T-helper 1 cell treated with Interleukin-12 subunit alpha and Interleukin-12 subunit beta and Interleukin-4 antibody, amounts not matched to agents 30 ng/mL and 1 ng/mL, for 36 hours (primary cell): ENCODE measurements at regions not wholly inside any gene's neighbourhood (a gene's known extent, or its start where the extent isn't known, plus 50 kb on each side); places are given as distances from the start of the nearest gene placed in this dataset.
"Not testable (repeated sequence)": the region's sequence is repeated elsewhere in the genome, so short reads cannot be mapped to it uniquely, and the experiment has no call there.

Source experiments
- intact Hi-C: fragments of 100-400 bp; cut with micrococcal nuclease; formaldehyde crosslinking; loops from one replicate; pipeline ENCODE4 v1.15.1; 2024

DNA sequence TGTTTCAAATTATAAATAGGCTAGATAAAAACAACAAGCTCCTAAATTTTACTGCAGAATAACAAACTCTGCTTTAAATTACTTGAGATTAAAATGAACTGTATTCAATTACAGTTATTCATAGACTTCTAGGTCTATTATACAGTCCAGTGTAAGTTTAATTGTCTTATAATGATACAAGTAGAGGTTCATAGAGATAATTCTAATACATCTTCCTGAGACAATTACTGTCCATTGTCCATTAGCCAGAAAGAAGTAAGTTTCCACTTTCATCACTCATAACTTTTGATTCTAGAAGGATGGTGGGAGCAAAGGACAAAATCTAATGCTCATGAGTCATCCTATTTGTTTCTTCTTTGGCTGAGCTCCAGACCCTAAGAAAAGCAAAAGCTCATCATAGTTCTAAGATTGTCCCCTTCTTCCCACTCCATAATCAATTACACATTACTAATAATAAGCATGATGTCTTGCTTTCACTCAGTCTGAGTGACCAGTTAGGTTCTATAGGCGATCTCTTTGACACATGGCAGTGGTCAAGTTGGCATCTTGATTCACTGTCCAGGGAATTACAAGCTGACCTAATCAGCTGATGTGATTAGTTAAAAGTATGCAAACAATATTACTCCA, 502.5 kb upstream of the IZUMO3 start:
- intact Hi-C loops: no loop called here

DNA sequence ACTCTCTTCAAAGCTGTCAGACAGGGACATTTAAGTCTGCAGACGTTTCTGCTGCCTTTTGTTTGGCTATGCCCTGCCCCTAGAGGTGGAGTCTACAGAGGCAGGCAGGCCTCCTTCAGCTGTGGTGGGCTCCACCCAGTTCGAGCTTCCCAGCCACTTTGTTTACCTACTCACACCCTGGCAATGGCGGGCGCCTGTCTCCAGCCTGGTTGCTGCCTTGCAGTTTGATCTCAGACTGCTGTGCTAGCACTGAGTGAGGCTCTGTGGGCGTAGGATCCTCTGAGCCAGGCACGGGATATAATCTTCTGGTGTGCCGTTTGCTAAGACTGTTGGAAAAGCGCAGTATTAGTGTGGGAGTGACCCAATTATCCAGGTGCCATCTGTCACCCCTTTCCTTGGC, 499.8 kb upstream of the IZUMO3 start:
- intact Hi-C loops: not testable (repeated sequence)

DNA sequence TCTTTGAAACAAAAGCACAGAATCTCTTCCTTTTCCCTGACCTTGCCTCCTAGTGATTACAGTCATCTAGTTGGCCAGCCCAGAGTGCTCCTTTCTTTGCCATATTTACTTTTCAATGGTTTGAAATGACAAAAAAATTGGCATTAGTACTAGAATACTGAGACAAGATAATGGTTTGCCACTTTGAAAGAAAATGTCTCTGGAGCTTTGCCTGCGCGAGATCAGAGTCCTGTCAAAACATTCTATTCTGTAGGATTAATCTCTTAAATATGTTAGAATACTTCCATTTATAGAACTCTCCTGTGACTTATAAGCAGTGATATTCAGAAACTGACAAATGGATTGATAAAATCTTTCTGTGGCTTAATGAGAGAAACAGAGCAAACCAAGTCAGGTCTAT, 484.0 kb upstream of the IZUMO3 start:
- intact Hi-C loops: no loop called here

DNA sequence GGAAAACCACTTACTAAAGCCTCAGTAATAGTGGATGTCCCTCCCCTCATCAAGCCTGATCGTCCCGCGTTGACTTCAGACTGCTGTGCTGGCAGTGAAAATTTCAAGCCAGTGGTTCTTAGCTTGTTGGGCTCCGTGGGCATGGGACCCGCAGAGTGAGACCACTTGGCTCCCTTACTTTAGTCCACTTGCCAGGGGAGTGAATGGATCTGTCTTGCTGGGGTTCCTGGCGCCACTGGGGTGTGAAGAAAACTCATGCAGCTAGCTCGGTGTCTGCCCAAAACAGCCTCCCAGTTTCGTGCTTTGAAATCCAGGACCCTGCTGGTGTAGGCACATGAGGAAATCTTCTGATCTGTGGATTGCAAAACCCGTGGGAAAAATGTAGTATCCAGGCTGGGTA, 480.0 kb upstream of the IZUMO3 start:
- intact Hi-C loops: no loop called here

DNA sequence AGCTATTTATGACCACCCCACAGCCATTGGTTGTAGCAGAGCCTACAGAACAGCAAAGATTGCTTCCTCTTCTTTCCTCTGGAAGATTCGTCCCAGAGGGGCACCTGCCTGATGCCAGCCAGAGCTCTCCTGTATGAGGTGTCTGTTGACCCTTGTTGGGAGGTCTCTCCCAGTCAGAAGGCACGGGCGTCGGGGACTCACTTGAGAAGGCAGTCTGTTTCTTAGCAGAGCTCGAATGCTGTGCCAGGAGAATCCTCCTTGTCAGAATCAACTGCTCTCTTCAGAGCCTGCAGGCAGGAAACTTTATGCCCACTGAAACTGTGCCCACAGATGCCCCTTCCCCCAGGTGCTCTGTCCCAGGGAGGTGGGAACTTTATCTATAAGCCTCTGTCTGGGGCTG, 479.5 kb upstream of the IZUMO3 start:
- intact Hi-C loops: no loop called here

DNA sequence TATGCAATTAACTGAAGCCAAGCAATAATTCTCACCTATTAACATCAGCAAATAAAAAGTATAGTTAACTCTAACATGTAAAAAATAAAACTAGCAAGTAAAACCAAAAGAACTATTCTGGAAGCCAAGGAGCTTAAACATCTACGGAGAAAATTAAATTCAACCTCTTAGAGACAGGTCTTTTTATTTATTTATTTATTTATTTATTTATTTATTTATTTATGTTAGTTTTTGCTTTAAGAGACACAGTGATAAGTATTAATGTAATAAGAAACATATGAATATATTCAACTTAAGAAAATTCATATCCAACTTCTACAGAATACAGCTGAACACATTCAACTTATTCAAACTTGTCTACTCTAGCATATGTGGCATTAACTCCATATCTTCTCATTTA, 472.1 kb upstream of the IZUMO3 start:
- intact Hi-C loops: no loop called here

DNA sequence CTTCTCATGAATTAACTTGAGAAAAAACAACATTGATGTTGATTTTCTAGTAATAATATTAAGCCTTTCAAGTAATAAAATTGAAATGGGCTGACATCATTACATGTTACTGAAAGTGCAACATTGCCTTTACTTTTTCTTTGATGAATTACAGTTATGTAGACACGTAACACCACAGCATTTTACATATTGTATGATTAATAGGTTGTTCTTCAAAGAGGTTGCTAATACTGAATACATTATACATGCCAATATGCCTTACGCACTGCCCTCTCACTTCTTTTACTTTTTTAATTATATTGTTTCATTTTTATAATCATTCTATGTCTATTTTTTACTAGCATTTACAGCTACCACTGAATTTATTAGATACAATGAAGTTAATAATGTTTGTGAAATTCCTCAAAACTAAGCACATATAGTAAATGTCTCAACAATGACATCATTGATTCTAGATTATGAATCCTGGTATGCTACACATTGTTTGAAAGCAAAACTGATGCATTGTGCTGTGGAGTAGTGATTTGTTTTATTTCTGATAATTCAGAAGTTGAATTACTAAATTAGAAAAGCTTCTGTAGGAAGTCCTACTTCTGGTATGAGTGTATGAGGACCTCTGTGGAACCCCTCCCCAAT, 464.4 kb upstream of the IZUMO3 start:
- intact Hi-C loops: no loop called here

DNA sequence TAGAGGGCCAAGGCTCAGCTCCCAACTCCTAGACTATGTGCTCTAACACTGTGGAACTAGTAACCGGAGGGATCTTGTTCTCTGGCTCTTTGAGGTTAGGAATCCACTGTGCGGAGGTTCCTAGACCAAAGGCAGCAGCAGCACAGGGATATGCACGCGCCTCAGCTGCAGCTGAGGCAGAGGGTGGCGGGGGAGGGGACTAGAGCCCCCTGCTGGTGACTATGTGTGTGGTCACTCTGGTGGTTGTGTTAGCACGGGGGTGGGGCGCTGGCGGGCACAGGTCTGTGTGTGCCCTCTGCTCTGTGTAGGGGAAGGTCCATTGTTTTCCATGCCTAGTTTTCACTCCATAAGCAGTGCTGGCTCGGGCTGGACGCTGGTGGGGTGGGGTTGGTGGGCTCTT, 458.0 kb upstream of the IZUMO3 start:
- intact Hi-C loops: no loop called here

DNA sequence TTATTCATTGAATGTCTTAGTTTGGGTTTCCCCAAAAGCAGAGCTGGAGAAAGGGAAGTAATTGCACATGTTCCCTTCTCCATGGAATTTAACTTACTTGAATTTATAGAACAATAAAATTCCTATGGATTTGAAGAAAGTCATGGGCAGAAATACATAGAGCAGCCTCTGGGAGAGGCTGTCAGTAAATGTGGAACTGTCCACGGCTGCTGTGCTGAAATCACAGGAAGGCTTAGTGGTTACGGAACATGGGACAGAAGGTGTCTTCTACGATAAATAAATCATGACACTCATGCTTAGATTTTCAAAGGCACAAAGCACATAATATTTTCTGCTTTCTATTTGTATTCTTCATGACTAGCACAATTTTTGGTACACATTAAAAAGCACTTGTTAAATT, 440.6 kb upstream of the IZUMO3 start:
- intact Hi-C loops: no loop called here

DNA sequence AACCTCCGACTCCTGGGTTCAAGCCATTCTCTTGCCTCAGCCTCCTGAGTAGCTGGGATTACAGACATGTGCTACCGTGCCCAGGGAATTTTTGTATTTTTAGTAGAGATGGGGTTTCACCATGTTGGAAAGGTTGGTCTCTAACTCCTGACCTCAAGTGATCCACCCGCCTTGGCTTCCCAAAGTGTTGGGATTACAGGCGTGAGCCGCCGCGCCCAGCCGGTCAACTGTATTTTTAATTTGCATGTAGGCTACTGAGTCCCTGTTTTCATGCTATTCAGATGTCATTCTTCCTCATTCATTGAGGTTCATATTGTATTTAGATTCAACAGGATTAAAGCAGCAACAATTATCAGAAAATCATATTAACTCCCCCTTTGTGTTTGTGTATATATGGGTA, 425.1 kb upstream of the IZUMO3 start:
- intact Hi-C loops: loop anchor here (10.0 kb wide), 1 partner anchor 56 kb away; no protein-coding TSS in a partner anchor

DNA sequence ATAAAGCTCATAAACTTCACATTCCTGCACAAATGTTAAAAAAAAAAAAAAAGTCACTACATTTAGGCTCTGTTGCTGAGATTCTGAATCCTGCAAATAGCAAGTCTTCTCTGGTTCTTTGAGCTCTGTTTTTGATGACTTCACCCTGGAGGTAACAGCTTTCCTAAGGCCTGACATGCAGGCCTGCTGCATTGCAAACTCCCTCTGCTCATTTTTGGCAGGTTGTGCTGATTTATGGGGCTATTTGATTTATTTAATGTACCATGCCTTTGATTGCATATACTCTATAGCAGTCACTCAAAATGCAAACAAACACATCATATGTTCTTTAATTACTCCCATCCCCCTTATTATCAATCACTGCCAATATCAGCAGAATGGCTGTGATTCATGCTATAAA, 416.1 kb upstream of the IZUMO3 start:
- intact Hi-C loops: no loop called here

DNA sequence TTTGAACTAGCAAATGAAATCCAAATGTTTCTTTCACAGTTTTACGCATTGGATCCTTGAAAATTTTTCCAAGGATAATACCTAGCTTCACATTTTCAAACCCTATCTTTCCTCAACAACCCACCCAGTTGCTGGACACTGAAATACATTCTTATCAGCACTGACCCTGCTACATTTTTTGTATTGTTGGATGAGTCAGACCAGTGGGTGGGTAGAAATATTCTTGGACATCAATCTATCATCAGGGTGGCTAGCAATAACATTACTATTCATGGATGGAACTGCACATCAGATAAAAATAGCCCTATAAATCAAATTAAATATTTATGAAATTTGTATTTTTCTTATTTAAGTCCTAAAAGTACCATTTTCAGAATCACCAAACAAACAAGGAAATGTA, 407.4 kb upstream of the IZUMO3 start:
- intact Hi-C loops: no loop called here

DNA sequence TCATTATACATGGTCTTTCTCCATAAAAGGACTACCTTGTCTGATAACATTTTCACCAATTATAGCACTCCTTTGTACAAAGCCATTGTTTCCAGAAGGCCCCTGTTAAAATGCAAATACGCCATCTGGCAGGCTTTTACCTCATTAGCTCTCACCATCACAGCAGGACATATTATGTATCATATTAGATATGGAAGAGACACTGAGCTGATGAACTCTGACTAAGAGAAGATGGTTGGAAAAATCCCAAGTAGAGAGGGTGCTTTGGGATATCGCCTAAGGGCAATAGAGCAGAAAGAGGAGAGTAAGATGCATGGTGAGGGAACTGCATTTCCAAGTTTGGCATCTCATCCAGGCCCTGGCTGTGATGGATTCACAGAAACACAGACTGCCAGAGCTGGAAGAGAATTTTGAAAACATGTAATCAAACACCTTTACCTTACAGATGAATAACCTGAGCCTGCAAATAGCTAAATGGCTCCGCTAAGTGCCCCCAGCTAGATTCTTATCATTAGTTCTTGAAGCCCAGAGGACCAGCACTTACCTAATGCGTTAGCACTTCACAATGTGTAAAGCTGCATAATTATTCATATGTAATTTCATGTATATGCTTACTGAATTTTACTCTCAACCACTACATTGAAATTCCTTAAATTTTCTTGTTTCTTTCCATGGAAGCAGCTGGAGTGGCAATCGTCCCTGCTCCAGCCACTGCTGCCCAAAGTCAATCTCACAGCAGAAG, 393.6 kb upstream of the IZUMO3 start:
- intact Hi-C loops: no loop called here

DNA sequence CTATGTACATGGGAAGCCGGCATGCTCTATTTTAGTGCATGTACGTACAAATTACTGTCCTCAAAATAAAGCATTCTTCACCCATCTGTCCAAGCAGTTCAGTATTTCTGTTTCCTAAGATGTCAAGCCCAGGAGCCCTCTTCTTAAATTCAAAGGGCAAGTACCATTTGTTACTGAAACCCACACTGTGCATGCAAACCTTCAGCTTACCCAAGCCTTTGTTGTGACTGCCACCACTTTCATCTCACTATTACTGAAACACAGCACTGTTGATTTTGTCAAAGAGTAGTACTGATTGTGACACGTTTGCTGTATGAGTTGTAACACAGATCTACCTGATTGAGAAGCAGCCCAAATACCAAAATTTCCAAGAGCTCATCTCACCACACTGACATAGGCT, 390.4 kb upstream of the IZUMO3 start:
- intact Hi-C loops: no loop called here

DNA sequence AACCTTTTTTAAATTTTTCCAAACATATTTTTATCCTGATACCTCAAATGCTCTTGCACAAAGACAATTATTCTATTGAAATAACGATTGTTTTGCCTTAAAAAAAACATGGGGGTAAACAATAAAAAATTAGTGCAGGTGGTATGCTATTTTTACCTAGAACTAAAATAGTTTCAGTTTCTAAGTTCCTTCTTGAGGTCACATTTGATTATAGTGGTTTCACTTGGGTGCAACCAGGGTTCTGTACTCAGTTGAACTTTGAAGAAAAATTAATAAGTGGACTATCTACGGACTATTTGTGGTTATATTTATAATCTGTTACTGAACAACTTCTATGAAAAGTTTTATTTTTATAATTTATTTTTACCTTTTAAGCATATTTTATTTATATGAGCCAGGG, 387.1 kb upstream of the IZUMO3 start:
- intact Hi-C loops: no loop called here

DNA sequence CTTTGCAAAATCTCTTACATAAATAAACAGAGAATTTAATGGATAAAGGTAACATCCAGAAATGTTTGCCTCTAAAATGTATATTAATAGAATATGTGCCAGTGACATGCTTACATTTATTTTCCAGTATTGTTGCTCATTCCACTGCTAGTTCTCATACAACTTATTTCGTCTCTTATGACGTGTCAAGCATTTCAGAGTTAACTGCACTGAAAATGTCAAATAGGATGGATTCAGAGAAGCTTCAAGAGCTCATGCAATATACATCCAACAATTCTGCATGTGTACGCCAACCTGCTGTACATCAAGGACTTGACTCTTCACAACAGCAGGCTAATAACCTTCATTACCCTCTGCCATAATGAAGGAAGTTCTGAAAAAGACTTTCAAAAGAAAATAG, 386.2 kb upstream of the IZUMO3 start:
- intact Hi-C loops: no loop called here

DNA sequence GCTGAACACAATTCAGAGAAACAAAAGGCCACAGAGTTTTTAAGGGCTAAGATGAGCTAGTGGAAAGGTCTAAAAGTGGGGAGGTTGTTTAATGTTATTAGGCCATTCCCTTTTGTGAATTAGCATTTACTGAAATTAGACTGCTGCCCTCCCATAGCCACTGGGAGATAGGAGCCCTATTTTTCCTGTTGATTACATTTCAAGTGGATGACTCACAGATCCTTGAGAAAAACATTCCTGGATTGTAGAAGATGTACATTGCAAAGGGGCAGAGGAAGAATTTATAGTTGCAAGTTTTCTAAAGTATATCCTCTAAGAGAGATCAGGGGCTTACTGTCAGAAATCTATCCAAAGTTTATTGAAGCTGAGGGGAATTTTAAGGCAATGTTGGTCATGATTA, 367.1 kb upstream of the IZUMO3 start:
- intact Hi-C loops: loop anchor here (10.0 kb wide), 1 partner anchor 62 kb away; no protein-coding TSS in a partner anchor

DNA sequence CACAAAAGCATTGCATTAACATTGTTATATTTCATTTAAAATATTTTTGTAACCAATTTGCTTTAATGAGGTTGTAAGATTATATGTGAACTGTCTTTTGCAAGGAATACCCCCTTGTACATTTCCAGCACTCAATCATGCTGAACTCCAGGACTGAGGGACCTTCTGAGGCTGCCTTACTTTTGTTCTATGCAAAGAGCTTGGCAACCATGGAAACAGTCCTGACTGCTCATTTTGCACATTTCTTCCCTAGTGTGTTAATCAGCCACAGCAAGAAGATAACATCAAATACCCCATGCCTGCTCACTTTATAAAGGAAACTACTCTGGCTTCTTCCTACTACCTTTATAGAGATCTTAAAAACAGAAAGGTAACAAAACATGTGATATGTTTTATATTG, 355.6 kb upstream of the IZUMO3 start:
- intact Hi-C loops: no loop called here

DNA sequence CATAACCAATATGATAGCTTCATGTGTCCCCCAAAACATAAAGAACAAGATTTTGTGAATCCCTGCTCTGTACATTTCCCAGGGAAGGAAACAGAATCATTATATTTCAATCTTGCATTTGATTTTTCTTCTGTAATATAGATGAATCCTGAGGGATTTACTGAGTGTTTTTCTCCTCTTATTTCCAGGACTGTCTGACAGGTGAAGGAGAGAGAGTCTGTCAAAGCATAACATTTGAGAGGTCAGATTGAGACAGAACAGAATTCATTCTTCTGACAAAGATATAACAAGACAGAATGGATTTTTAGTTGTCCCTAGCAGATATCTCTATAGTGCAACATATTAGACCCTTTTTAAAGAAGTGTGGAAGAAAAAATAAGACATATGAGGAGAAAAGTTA, 354.5 kb upstream of the IZUMO3 start:
- intact Hi-C loops: no loop called here

DNA sequence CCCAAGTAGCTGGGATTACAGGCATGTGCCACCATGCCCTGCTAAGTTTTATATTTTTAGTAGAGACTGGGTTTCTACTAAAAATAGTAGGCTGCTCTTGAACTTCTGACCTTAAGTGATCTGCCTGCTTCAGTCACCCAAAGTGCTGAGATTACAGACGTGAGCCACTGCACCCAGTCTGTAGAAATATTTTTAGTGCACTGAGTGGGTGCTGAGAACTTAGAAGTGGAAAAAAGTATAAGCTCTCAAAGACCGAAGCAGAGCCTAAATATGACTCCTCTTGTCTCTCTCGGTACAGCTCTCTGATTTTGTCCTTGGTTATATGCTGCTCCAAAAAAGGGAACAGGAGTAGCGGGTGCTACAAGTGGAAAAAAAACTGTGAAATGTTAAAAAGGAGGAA, 353.8 kb upstream of the IZUMO3 start:
- intact Hi-C loops: no loop called here

DNA sequence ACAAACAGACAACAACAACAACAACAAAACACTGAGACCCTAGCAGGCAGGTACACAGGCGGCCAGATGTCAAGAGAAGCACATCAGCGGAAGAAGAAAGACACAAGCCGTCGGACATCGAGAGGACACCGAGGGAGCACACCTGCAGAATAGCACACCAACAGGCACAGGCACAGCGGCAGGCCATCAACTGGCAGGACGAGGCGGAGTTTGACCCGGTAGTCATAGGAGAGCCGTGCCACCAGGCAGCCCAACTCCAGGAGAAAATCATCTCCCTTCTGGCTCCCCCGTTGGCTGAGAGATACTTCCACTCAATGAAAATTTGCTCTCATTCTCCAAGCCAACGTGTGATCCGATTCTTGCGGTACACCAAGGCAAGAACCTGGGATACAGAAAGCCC, 352.1 kb upstream of the IZUMO3 start:
- intact Hi-C loops: no loop called here

DNA sequence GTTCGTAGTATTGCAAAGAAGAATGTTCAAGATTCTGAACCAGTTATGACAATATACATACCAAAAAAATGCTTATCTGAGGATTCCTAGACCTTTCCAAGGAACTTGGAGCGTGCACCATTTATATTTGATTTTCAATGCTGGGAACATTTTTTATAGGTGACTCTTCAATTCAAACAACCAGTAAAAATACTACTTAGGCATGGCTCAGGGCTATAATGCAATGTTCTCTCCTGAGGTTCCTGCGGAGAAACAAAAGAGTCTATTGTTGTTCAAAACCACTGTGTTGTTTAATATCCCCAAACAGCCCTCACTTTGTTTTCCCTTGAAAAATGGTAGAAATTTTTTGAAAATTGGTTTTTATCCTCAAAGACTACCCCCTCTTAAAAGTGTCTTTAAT, 335.7 kb upstream of the IZUMO3 start:
- intact Hi-C loops: no loop called here

DNA sequence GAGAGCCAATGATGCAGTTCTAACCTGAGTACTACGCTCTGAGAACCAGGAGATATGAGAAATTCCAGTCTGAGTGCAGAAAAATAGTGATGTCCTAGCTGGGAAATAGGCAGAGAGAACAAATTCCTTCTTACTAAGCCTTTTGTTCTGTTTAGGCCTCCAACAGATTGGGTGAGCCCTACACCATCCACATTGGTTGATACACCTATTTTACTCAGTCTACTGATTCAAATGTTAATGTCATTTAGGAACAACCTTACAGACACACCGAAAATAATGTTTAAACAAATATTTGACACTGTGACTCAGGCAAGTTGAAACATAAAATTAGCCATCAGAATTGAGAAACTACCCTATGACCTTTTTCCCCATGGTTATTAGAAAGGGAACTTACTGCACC, 333.9 kb upstream of the IZUMO3 start:
- intact Hi-C loops: no loop called here
